GM12878 (cell line): ENCODE measurements at regions not wholly inside any gene's neighbourhood (a gene's known extent, or its start where the extent isn't known, plus 50 kb on each side); places are given as distances from the start of the nearest gene placed in this dataset.

Experiments used
- CEBPB ChIP-seq, 2 experiments: fragments of 150-350 bp in 1 of 2; IDR thresholded peaks; 2 replicates each; pipeline ENCODE4 v1.6.1; 2012 to 2014; ENCODE audit warnings: low read depth in 2 of 2, low read length in 2 of 2, borderline replicate concordance in 1 of 2, inconsistent platforms in 1 of 2
- CHD4 ChIP-seq: fragments of 200-600 bp; sonication (generic); IDR thresholded peaks from 2 replicates; pipeline ENCODE4 v1.6.1; 2016; ENCODE audit warnings: mild to moderate bottlenecking
- CTCF ChIP-seq, 3 experiments: IDR thresholded peaks in 2 of 3; conservative IDR thresholded peaks in 1 of 3; 2 replicates each; pipeline ENCODE4 v1.5.1; 2011; ENCODE audit warnings: low read depth in 3 of 3, low read length in 3 of 3, mild to moderate bottlenecking in 3 of 3, control low read depth in 2 of 3, moderate library complexity in 2 of 3, inconsistent platforms in 1 of 3, mixed read lengths in 1 of 3; ENCODE audit not compliant: control insufficient read depth in 2 of 3, insufficient read depth in 1 of 3; ENCODE audit errors: extremely low read depth in 1 of 3
- EZH2 ChIP-seq: IDR thresholded peaks from 2 replicates; pipeline ENCODE4 v1.6.1; 2012; ENCODE audit warnings: low read depth, mild to moderate bottlenecking, control low read depth, inconsistent platforms, low read length, borderline replicate concordance; ENCODE audit not compliant: control insufficient read depth
- IRF5 ChIP-seq: fragments of 450-650 bp; IDR thresholded peaks from 2 replicates; pipeline ENCODE4 v1.6.1; 2017; ENCODE audit warnings: borderline replicate concordance
- MAX ChIP-seq: IDR thresholded peaks from 2 replicates; pipeline ENCODE4 v1.6.1; 2012; ENCODE audit warnings: low read depth, low read length, improper control_type of control experiment
- NBN ChIP-seq: fragments of 450-650 bp; IDR thresholded peaks from 2 replicates; pipeline ENCODE4 v1.6.1; 2016
- NFIC ChIP-seq: IDR thresholded peaks from 2 replicates; pipeline ENCODE4 v1.6.1; 2012; ENCODE audit warnings: low read depth, mild to moderate bottlenecking, inconsistent platforms, low read length, moderate library complexity
- POLR2A ChIP-seq: IDR thresholded peaks from 2 replicates; pipeline ENCODE4 v1.6.1; 2011; ENCODE audit warnings: low read depth, mild to moderate bottlenecking, low read length
- TAF1 ChIP-seq: IDR thresholded peaks from 2 replicates; pipeline ENCODE4 v1.6.1; 2011; ENCODE audit warnings: mild to moderate bottlenecking, low read depth, low read length, borderline replicate concordance
- ZNF274 ChIP-seq: IDR thresholded peaks from one replicate; pipeline ENCODE4 v1.8.0; 2011; ENCODE audit not compliant: insufficient read length, insufficient read depth

- TF ChIP-seq POLR2A, result no peak
- TF ChIP-seq NBN, result no peak
- no peak for TF ChIP-seq CEBPB (IDR thresholded peaks at IDR 0.05; ENCODE audit: borderline replicate concordance in 1 of 2, low read depth in 2 of 2, low read length in 2 of 2)
- no peak for TF ChIP-seq IRF5
- TF ChIP-seq CTCF (IDR thresholded peaks at IDR 0.05 in 2 of 3, conservative IDR thresholded peaks at IDR 0.05 in 1 of 3; ENCODE audit: control insufficient read depth in 2 of 3, extremely low read depth in 1 of 3, insufficient read depth in 1 of 3, low read depth in 3 of 3, low read length in 3 of 3), result no peak
- no peak for TF ChIP-seq TAF1
- TF ChIP-seq CHD4, result no peak
- TF ChIP-seq NFIC, result no peak
- TF ChIP-seq MAX, result no peak
- no peak for TF ChIP-seq EZH2
- no peak for TF ChIP-seq ZNF274
Measured at GRCh38 chr9:107723015-107723414, 233.4 kb upstream of the KLF4 start.
